Esophagus squamous epithelium (tissue), 4 donors: ENCODE measurements at regions not wholly inside any gene's neighbourhood (a gene's known extent, or its start where the extent isn't known, plus 50 kb on each side); places are given as distances from the start of the nearest gene placed in this dataset.

Experiments used
- POLR2A ChIP-seq, 4 donors: fragments of 450-650 bp; IDR thresholded peaks; one replicate each; pipeline ENCODE4 v1.6.1; 2017; ENCODE audit warnings: antibody characterized with exemption in 4 of 4, mild to moderate bottlenecking in 4 of 4, moderate library complexity in 3 of 4
- TF ChIP-seq, protein P1 (sequence below), 6 experiments: fragments of 450-650 bp in 4 of 6; fragments of 200-600 bp in 2 of 6; sonication (generic) in 2 of 6; IDR thresholded peaks; one replicate each; pipeline ENCODE4 v1.5.1; 2016 to 2019; ENCODE audit warnings: antibody characterized with exemption in 6 of 6, mild to moderate bottlenecking in 4 of 6, moderate library complexity in 4 of 6

DNA sequence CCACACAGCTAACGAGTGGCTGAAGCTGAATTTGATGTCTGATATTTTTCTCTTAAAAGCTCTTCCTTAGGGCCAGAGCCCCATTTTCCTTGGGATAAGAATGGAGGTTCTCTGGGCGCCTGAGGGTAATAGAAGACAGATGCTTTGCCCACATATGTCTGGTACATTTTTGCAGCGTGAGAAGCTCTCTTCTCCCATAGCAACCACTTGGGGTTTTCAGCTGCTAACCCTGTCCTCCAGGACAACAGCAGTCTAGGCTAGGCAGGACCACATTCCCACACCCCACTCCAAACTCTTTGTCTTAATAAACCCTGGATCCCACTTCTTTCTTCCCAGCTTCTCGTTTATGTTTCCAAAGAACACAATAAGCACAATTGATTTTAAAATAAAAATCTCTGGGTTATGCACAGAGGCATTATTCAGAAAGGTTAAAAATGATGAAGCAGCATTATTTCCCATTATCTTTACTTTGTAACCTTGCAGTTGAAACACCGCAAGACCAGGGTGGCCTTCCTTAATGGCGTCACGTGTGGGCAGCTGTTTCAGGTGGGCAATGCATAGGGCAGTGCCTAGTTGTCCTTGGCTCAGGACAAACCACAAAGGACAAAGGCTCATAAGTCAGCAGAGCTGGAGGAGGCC lies 56.5 kb upstream of the NTRK3 start:
- TF ChIP-seq, protein P1, sequence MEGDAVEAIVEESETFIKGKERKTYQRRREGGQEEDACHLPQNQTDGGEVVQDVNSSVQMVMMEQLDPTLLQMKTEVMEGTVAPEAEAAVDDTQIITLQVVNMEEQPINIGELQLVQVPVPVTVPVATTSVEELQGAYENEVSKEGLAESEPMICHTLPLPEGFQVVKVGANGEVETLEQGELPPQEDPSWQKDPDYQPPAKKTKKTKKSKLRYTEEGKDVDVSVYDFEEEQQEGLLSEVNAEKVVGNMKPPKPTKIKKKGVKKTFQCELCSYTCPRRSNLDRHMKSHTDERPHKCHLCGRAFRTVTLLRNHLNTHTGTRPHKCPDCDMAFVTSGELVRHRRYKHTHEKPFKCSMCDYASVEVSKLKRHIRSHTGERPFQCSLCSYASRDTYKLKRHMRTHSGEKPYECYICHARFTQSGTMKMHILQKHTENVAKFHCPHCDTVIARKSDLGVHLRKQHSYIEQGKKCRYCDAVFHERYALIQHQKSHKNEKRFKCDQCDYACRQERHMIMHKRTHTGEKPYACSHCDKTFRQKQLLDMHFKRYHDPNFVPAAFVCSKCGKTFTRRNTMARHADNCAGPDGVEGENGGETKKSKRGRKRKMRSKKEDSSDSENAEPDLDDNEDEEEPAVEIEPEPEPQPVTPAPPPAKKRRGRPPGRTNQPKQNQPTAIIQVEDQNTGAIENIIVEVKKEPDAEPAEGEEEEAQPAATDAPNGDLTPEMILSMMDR (IDR thresholded peaks at IDR 0.05), result no peak
- TF ChIP-seq POLR2A (IDR thresholded peaks at IDR 0.05), result no peak
